Smooth muscle cell (in vitro differentiated cells): ENCODE measurements at regions not wholly inside any gene's neighbourhood (a gene's known extent, or its start where the extent isn't known, plus 50 kb on each side); places are given as distances from the start of the nearest gene placed in this dataset.
A peak's percentile ranks its signal among the peaks of the same experiment; 100 is the strongest.

Source experiments
- DNase-seq: peaks from one replicate; lab custom pipeline; 2025; ENCODE audit not compliant: unreplicated experiment; lab: John Stamatoyannopoulos, UW
- H2AFZ ChIP-seq: fragments of 200-600 bp; sonication (generic); 2 replicates; pipeline ENCODE4 v1.6.0; 2016; ENCODE audit warnings: antibody characterized with exemption, low read depth, mild to moderate bottlenecking
- H3F3A ChIP-seq: fragments of 200-600 bp; sonication (generic); 2 replicates; pipeline ENCODE4 v1.6.0; 2017; ENCODE audit warnings: antibody characterized with exemption, low read depth
- H3K27ac ChIP-seq: fragments of 200-600 bp; sonication (generic); 2 replicates; pipeline ENCODE4 v1.5.1; 2016; ENCODE audit warnings: low read depth, mild to moderate bottlenecking
- H3K27me3 ChIP-seq: fragments of 200-600 bp; sonication (generic); 2 replicates; pipeline ENCODE4 v1.6.1; 2016; ENCODE audit warnings: low read depth, mild to moderate bottlenecking
- H3K36me3 ChIP-seq: fragments of 200-600 bp; sonication (generic); 2 replicates; pipeline ENCODE4 v1.5.1; 2016; ENCODE audit warnings: low read depth
- H3K4me1 ChIP-seq: fragments of 200-600 bp; sonication (generic); 2 replicates; pipeline ENCODE4 v1.5.1; 2016; ENCODE audit warnings: low read depth
- H3K4me2 ChIP-seq: fragments of 200-600 bp; sonication (generic); 2 replicates; pipeline ENCODE4 v1.6.0; 2016; ENCODE audit warnings: mild to moderate bottlenecking
- H3K4me3 ChIP-seq: fragments of 200-600 bp; sonication (generic); 2 replicates; pipeline ENCODE4 v1.5.1; 2016; ENCODE audit warnings: mild to moderate bottlenecking
- H3K79me2 ChIP-seq: fragments of 200-600 bp; sonication (generic); 2 replicates; pipeline ENCODE4 v1.6.0; 2016; ENCODE audit warnings: low read depth, mild to moderate bottlenecking
- H3K9ac ChIP-seq: fragments of 200-600 bp; sonication (generic); 2 replicates; pipeline ENCODE4 v1.6.0; 2016; ENCODE audit warnings: low read depth
- H3K9me3 ChIP-seq: fragments of 200-600 bp; sonication (generic); replicated peaks from 2 replicates; pipeline ENCODE4 v1.5.1; 2016; ENCODE audit warnings: low read depth
- H4K20me1 ChIP-seq: fragments of 200-600 bp; sonication (generic); 2 replicates; pipeline ENCODE4 v1.6.0; 2016; ENCODE audit warnings: low read depth
- CTCF ChIP-seq: fragments of 200-600 bp; sonication (generic); IDR thresholded peaks from 2 replicates; pipeline ENCODE4 v1.5.1; 2017; ENCODE audit warnings: borderline replicate concordance, mild to moderate bottlenecking, antibody characterized with exemption; ENCODE audit not compliant: insufficient read depth, poor library complexity, severe bottlenecking
- WGBS: methylation state at CpG from one replicate; pipeline ENCODE4 v1.1.7; 2016; ENCODE audit warnings: low lambda C conversion rate; 5-methylcytosine and 5-hydroxymethylcytosine counted together

- 94% methylated on average over 1 of the region's 1 CpG for WGBS
- no peak for DNase-seq
Measured at GRCh38 chr5:90284375-90284774, 125.2 kb downstream of the CETN3 start.

GRCh38 chr5:90279091-90279490, 130.5 kb downstream of the CETN3 start:
- H3K9me3 ChIP-seq, result no peaks in the 10 kb centered on the region
- no peaks in the 10 kb centered on the region for H3K27me3 ChIP-seq
- H3K9ac ChIP-seq, result no peak overlapping the region
- H3K4me1 ChIP-seq, result no peaks in the 10 kb centered on the region
- no peak overlapping the region for H3K27ac ChIP-seq
- H3F3A ChIP-seq, result no peaks in the 10 kb centered on the region
- no peak overlapping the region for H2AFZ ChIP-seq
- H3K36me3 ChIP-seq, result no peaks in the 10 kb centered on the region
- no peak for DNase-seq
- 71% methylated on average over 3 of the region's 3 CpGs for WGBS
- no peak overlapping the region for H3K4me3 ChIP-seq
- no peaks in the 10 kb centered on the region for H3K79me2 ChIP-seq
- H3K4me2 ChIP-seq, result no peak overlapping the region
- H4K20me1 ChIP-seq, result no peaks in the 10 kb centered on the region
- no peak for TF ChIP-seq CTCF

More at GRCh38 chr5:90284375-90284774, 125.2 kb downstream of the CETN3 start:
- H3K27ac ChIP-seq, result no peak overlapping the region
- no peaks in the 10 kb centered on the region for H3K9me3 ChIP-seq
- no peaks in the 10 kb centered on the region for H3K79me2 ChIP-seq
- no peak for TF ChIP-seq CTCF
- no peak overlapping the region for H3K4me2 ChIP-seq
- H3K4me3 ChIP-seq, result no peak overlapping the region
- no peaks in the 10 kb centered on the region for H3F3A ChIP-seq
- no peaks in the 10 kb centered on the region for H3K4me1 ChIP-seq
- H4K20me1 ChIP-seq, result no peaks in the 10 kb centered on the region
- no peaks in the 10 kb centered on the region for H3K36me3 ChIP-seq
- H3K9ac ChIP-seq, result no peak overlapping the region
- no peaks in the 10 kb centered on the region for H3K27me3 ChIP-seq
- no peak overlapping the region for H2AFZ ChIP-seq

GRCh38 chr5:90274216-90274615, 135.3 kb downstream of the CETN3 start:
- Histone ChIP-seq H2AFZ (no peak overlapping the region), H3K4me3 (no peak overlapping the region), H3F3A (no peaks in the 10 kb centered on the region), H3K27ac (no peak overlapping the region), H3K4me2 (no peak overlapping the region), H3K4me1 (no peaks in the 10 kb centered on the region), H3K36me3 (no peaks in the 10 kb centered on the region), H3K79me2 (no peaks in the 10 kb centered on the region), H3K27me3 (no peaks in the 10 kb centered on the region), H3K9me3 (no peaks in the 10 kb centered on the region), H3K9ac (no peak overlapping the region), H4K20me1 (no peaks in the 10 kb centered on the region)
- no peak for TF ChIP-seq CTCF
- no peak for DNase-seq
- WGBS, result 93% methylated on average over 2 of the region's 2 CpGs

GRCh38 chr5:90267646-90268045, 141.9 kb downstream of the CETN3 start:
- Histone ChIP-seq H3K4me1 (no peaks in the 10 kb centered on the region), H3K27ac (no peak overlapping the region), H3F3A (no peaks in the 10 kb centered on the region), H3K79me2 (no peaks in the 10 kb centered on the region), H3K4me3 (no peak overlapping the region), H2AFZ (peak overlapping the region; percentile 55), H3K9me3 (no peaks in the 10 kb centered on the region), H3K36me3 (no peaks in the 10 kb centered on the region), H3K9ac (no peak overlapping the region), H4K20me1 (no peaks in the 10 kb centered on the region), H3K27me3 (no peaks in the 10 kb centered on the region), H3K4me2 (no peak overlapping the region)
- DNase-seq, result no peak
- TF ChIP-seq CTCF, result no peak
- WGBS, result 91% methylated on average over 8 of the region's 8 CpGs
